ENCODE measurements at regions not wholly inside any gene's neighbourhood (a gene's known extent, or its start where the extent isn't known, plus 50 kb on each side); places are given as distances from the start of the nearest gene placed in this dataset.

GRCh38 chr5:56520986-56521730 is 288.0 kb upstream of the ANKRD55 start:
- Mint-ChIP-seq H3K4me1 (ENCODE audit: low read depth) (peaks cover 18% of the 10 kb centered on the region), H3K4me3 (no peak overlapping the region), H3K27ac (no peak overlapping the region), H3K9me3 (no peaks in the 10 kb centered on the region), H3K36me3 (ENCODE audit: low read depth) (no peaks in the 10 kb centered on the region), H3K27me3 (no peaks in the 10 kb centered on the region)
- DNase-seq, result no peak

- no peak overlapping the region for H3K4me3 Mint-ChIP-seq
- no peak overlapping the region for H3K27ac Mint-ChIP-seq
- DNase-seq, result no peak
- H3K27me3 Mint-ChIP-seq, result no peaks in the 10 kb centered on the region
- no peaks in the 10 kb centered on the region for H3K36me3 Mint-ChIP-seq (ENCODE audit: low read depth)
- H3K4me1 Mint-ChIP-seq (ENCODE audit: low read depth), result peaks cover 17% of the 10 kb centered on the region
- no peaks in the 10 kb centered on the region for H3K9me3 Mint-ChIP-seq
These were observed 285.7 kb upstream of the ANKRD55 start for GRCh38 chr5:56518820-56519219.

DNA sequence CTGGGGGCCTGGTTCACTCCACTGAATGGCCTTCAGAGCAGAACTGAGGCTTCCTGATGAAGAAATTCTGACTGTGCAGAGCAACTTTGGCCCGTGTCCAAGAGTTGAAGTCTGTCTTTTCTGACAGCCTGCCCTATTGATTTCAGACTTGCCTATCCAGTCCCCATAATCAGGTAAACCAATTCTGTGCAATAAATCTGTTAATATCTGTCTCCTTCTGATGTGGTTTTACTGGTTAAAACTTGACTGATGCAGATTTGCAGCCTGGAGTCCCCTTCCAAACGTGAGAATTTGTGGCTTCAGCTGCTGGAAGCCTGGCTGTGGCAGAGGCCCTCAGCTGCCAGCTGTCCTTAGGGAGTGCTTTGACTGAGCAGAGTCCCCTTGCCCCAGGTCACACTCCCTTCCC is 283.9 kb upstream of the ANKRD55 start:
- H3K27ac Mint-ChIP-seq, result no peak overlapping the region
- H3K9me3 Mint-ChIP-seq, result no peaks in the 10 kb centered on the region
- H3K4me3 Mint-ChIP-seq, result no peak overlapping the region
- H3K4me1 Mint-ChIP-seq (ENCODE audit: low read depth), result peaks cover 27% of the 10 kb centered on the region
- H3K36me3 Mint-ChIP-seq (ENCODE audit: low read depth), result no peaks in the 10 kb centered on the region
- no peak for DNase-seq
- H3K27me3 Mint-ChIP-seq, result no peaks in the 10 kb centered on the region

DNA sequence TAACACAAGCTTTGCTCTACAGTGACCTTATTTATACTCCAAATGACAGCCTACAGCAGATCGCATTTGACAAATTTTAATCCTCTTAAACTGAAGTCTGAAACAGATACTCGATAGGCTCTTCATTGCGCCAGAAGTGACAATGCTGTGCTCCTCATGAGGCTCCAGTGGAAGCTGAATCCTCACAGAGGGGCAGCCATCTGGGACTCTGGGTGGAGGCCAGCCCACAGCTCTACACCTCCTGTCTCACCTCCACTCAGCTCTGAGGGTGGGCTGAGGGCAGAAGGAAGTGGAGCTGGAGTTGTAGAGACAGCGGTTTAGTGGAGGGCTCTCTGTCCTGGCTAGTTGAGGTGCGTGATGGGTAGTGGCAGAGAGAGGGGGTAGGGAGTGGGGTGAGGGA is 283.3 kb upstream of the ANKRD55 start:
- no peak overlapping the region for H3K4me3 Mint-ChIP-seq
- no peaks in the 10 kb centered on the region for H3K9me3 Mint-ChIP-seq
- H3K27me3 Mint-ChIP-seq, result no peaks in the 10 kb centered on the region
- no peak for DNase-seq
- H3K4me1 Mint-ChIP-seq (ENCODE audit: low read depth), result peaks cover 27% of the 10 kb centered on the region
- no peak overlapping the region for H3K27ac Mint-ChIP-seq
- H3K36me3 Mint-ChIP-seq (ENCODE audit: low read depth), result no peaks in the 10 kb centered on the region

DNA sequence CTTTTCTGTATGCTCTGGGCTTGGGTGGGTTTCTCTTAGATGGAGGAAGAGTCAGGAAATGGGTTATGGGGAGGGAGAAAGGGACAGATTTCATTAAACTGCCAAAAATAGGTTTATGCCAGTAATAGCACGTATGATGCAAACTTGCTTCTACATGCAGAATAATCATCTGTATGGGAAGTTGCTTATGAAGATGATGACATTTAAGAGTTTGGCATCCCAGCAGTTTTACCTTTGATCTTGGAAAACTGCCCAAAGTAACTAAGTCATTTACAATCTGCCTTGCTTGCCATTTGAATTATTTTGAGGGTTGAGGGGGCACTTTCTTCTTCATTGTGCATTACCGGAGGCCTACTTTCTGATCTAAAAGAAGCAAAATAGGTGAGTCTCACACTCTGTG is 282.9 kb upstream of the ANKRD55 start:
- Mint-ChIP-seq H3K36me3 (ENCODE audit: low read depth) (no peaks in the 10 kb centered on the region), H3K27ac (no peak overlapping the region), H3K9me3 (no peaks in the 10 kb centered on the region)

DNA sequence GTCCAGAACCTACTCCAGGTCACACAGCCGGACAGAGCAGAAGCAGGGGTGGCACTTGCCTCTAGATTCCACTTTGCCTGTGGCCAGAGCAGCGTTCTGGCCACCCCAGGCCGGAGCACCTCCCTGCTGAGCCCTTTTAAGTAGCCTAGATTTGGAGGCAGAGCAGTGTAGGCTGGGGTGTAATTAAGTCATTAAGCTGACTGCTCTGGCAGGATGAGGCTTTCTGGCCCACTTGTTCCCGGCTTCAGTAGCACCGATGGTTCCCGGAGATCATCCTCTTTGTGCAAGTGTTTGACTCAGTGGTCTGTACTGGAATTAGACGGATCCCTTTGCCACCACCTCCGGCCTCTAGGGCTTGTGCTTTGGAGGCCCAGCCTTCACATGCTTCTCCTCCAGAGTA is 281.9 kb upstream of the ANKRD55 start:
- Mint-ChIP-seq H3K4me1 (ENCODE audit: low read depth) (peaks cover 27% of the 10 kb centered on the region), H3K27me3 (no peaks in the 10 kb centered on the region), H3K36me3 (ENCODE audit: low read depth) (no peaks in the 10 kb centered on the region), H3K27ac (no peak overlapping the region), H3K4me3 (no peak overlapping the region), H3K9me3 (no peaks in the 10 kb centered on the region)
- no peak for DNase-seq

More for the DNA sequence above, 282.9 kb upstream of the ANKRD55 start:
- DNase-seq, result no peak
- Mint-ChIP-seq H3K4me1 (ENCODE audit: low read depth) (peaks cover 27% of the 10 kb centered on the region), H3K27me3 (no peaks in the 10 kb centered on the region), H3K4me3 (no peak overlapping the region)

GRCh38 chr5:56514245-56514644 is 281.1 kb upstream of the ANKRD55 start:
- no peak for DNase-seq
- Mint-ChIP-seq H3K27ac (no peak overlapping the region), H3K4me3 (no peak overlapping the region), H3K36me3 (ENCODE audit: low read depth) (no peaks in the 10 kb centered on the region), H3K27me3 (no peaks in the 10 kb centered on the region), H3K9me3 (no peaks in the 10 kb centered on the region), H3K4me1 (ENCODE audit: low read depth) (peaks cover 27% of the 10 kb centered on the region)

DNA sequence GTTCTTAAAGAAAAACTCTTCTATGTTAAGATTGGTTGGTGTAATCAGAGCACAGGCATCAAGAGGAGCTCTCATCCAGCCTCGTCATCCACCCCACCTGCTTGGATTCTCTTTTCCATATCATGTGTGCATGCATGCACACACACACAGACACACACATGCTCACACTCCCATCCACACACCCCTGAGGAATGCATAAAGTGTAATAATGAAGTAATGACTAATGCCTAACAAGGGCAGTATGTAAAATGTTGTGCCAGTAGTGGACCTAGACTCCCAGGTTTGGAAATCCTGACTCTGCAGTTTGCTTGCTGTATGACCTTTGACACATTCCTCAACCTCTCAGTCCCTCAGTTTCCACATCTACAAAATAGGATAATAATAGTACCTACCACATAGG is 280.0 kb upstream of the ANKRD55 start:
- DNase-seq, result no peak
- Mint-ChIP-seq H3K4me1 (ENCODE audit: low read depth) (peaks cover 27% of the 10 kb centered on the region), H3K4me3 (no peak overlapping the region), H3K27me3 (no peaks in the 10 kb centered on the region), H3K9me3 (no peaks in the 10 kb centered on the region), H3K36me3 (ENCODE audit: low read depth) (no peaks in the 10 kb centered on the region), H3K27ac (no peak overlapping the region)

DNA sequence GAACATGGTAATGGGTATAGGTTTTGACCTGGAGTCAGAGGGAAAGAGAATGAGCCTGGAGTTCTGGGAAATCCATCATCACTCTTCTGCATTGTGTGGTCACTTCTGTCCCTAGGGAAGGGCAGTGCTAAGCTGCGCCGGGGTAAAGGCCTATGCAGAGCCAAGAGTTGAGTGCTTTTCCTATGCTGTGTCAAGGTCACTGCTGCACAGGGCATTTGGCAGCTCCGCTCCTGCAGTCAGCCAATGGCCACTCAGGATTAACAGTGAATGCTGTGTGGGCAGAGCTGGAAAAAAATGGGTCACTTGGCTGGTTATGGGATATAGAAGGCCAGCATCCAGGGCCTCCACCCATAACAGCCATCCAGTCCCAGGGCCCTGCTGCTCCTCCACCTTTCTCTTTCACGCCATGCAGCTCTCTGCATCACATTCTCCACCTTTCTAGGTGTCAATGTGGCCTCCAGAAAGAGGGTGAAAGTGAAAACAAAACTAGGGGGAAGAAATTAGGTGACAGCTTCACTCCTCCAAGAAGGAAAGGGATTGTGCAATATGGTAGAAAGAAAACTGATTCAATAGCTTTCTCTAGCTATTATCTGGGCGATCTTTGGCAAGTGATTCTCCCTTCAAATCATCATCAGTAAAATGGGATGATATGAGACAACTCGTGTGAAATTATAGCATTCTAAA is 279.3 kb upstream of the ANKRD55 start:
- DNase-seq, result no peak
- Mint-ChIP-seq H3K27me3 (no peaks in the 10 kb centered on the region), H3K27ac (no peak overlapping the region), H3K36me3 (ENCODE audit: low read depth) (no peaks in the 10 kb centered on the region), H3K4me3 (no peak overlapping the region), H3K9me3 (no peaks in the 10 kb centered on the region), H3K4me1 (ENCODE audit: low read depth) (peaks cover 27% of the 10 kb centered on the region)

GRCh38 chr5:56511326-56511841 is 278.3 kb upstream of the ANKRD55 start:
- no peak for DNase-seq
- no peak overlapping the region for H3K4me3 Mint-ChIP-seq
- H3K4me1 Mint-ChIP-seq (ENCODE audit: low read depth), result peaks cover 17% of the 10 kb centered on the region
- no peaks in the 10 kb centered on the region for H3K27me3 Mint-ChIP-seq
- no peak overlapping the region for H3K27ac Mint-ChIP-seq
- no peaks in the 10 kb centered on the region for H3K36me3 Mint-ChIP-seq (ENCODE audit: low read depth)
- no peaks in the 10 kb centered on the region for H3K9me3 Mint-ChIP-seq

DNA sequence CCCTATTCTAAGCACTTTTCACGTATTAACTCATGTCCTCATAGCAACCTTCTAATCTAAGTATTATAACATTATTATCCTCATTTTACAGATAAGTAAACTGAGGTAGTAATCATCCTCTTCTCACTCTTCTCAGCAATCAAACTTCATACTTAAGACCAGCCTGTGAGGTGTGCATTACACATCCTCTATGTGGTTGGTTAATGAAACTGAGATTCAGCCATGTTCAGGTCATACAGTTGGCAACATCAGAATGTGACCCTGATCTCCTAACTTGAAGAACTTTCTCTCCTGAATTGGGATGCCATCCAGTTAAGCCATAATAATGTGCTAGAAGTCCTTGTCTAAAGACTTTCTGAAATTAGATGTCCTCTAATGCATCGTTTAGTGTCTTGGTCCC is 275.1 kb upstream of the ANKRD55 start:
- Mint-ChIP-seq H3K27ac (no peak overlapping the region), H3K27me3 (no peaks in the 10 kb centered on the region), H3K36me3 (ENCODE audit: low read depth) (no peaks in the 10 kb centered on the region), H3K4me3 (no peak overlapping the region), H3K4me1 (ENCODE audit: low read depth) (peaks cover 14% of the 10 kb centered on the region), H3K9me3 (no peaks in the 10 kb centered on the region)
- DNase-seq, result no peak

- DNase-seq, result no peak
- Mint-ChIP-seq H3K36me3 (ENCODE audit: low read depth) (no peaks in the 10 kb centered on the region), H3K27me3 (no peaks in the 10 kb centered on the region), H3K27ac (no peak overlapping the region), H3K4me1 (ENCODE audit: low read depth) (peaks cover 6% of the 10 kb centered on the region), H3K4me3 (no peak overlapping the region), H3K9me3 (no peaks in the 10 kb centered on the region)
These were observed 274.3 kb upstream of the ANKRD55 start for GRCh38 chr5:56507351-56507930.

DNA sequence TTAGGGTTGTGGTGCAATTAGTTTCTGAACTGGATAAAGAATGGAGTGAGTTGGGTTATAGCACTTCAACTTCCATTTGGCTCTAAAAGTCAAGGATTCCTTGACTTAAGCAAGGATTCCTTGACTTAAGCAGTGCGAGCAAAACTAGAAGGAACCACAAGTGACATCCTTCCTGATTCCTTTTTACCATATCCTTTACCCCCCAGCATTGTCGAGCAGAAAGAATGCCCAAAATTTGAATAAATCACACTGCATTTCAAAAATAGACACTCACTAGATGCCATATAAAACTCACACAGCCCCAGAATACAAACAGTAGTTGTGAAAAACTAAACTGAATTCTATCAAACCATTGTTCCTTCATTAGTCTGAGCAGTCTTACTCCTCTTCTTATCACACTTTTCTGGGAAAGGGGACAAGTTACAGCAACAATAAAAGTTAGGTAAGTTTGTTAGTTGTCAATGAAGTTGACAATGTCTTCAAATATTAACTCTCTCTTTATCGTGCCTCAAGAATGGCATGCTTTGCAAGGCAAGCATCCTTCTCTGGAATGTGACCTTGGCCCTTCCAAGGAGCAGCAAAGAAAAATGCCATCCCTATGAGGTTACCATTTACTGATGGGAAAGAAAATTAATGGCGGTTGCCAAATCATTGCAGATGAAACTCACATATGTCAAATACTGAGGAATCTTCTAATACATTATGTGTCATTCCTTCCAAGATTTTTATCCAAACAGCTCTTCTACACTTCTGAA is 273.3 kb upstream of the ANKRD55 start:
- Mint-ChIP-seq H3K9me3 (no peaks in the 10 kb centered on the region), H3K36me3 (ENCODE audit: low read depth) (no peaks in the 10 kb centered on the region), H3K4me1 (ENCODE audit: low read depth) (peaks cover 15% of the 10 kb centered on the region), H3K27me3 (no peaks in the 10 kb centered on the region), H3K27ac (no peak overlapping the region), H3K4me3 (no peak overlapping the region)
- DNase-seq, result no peak

- DNase-seq, result no peak
- H3K9me3 Mint-ChIP-seq, result no peaks in the 10 kb centered on the region
- H3K36me3 Mint-ChIP-seq (ENCODE audit: low read depth), result no peaks in the 10 kb centered on the region
- H3K27ac Mint-ChIP-seq, result no peak overlapping the region
- no peaks in the 10 kb centered on the region for H3K27me3 Mint-ChIP-seq
- H3K4me1 Mint-ChIP-seq (ENCODE audit: low read depth), result peaks cover 18% of the 10 kb centered on the region
- no peak overlapping the region for H3K4me3 Mint-ChIP-seq
These were observed 270.8 kb upstream of the ANKRD55 start for GRCh38 chr5:56503929-56504328.
